HG03025 (cell line): ENCODE measurements at regions not wholly inside any gene's neighbourhood (a gene's known extent, or its start where the extent isn't known, plus 50 kb on each side); places are given as distances from the start of the nearest gene placed in this dataset.

Experiments
- ATAC-seq: cut with Tn5 transposase; IDR thresholded peaks from one replicate; pipeline ENCODE4 v1.9.1; 2021; ENCODE audit warnings: mild to moderate bottlenecking, moderate library complexity; ENCODE audit not compliant: unreplicated experiment, low FRiP score

DNA sequence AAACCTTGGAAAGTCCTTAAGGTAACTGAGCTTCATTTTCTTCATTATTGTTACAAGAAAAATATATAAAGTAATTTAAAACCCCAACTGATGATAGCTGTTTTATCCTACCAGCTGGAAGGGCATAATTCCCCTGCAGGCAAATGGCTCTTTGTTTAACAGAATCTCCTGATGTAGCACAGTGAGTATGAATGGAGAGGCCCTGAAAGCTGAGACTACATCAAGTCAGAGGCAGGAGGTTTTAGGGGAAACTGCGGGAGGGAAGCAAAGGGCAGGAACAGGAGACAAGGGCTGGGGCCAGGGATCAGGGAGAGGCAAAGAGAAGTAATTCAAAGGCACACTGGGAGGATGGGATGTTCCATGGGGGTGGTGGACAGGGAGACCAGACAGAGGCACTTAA, 119.0 kb upstream of the LRFN2 start:
- ATAC-seq, result no peak

DNA sequence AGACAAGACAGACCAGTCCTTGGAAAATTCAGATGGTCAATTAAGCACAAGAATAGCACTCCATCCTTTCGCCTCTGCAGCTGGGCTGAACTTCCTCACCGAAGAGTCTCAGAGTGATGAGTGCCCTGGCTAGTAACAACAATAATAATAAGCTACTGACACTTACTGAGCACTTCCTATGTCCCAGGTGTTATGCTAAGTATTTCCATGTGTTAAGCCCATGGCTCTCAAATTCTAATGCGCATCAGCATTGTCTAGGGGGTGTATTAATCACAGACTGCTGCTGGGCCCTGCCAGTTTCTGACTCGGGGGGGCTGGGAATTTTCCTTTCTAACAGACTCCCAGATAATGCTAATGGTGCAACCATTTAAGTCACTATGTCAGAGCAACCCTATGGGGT, 118.2 kb upstream of the LRFN2 start:
- no peak for ATAC-seq

DNA sequence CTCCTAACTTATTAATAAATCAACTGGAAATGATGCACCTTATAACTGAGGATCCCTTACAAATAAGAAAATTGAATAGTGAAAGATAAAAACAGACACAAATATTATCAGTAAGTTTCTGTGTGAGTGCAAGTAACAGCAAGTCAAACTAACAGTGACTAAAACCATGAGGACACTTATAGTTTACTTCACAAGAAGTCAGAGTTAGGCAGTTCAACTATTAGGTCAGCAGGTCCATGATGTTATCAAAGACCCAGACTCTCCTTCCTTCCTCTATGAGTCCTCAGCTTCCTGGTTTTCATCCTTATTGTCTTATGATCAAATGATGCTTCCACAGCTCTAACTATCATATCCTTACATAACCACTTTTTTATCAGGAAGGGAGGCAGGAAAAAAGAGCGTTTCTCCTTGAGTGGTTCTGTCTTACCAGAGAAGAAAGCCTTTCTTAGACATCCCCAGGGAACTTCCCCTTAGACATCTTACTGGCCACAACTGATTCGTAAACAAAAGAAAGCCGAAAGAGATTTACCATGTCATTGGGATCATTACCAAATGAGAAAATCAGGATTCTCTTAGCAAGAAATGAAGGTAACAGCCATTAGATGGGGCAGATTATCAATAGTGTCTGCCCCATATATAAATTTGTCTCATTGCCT, 114.3 kb upstream of the LRFN2 start:
- ATAC-seq, result no peak

- ATAC-seq, result no peak
Observed at GRCh38 chr6:40700006-40700580, 112.9 kb upstream of the LRFN2 start.

DNA sequence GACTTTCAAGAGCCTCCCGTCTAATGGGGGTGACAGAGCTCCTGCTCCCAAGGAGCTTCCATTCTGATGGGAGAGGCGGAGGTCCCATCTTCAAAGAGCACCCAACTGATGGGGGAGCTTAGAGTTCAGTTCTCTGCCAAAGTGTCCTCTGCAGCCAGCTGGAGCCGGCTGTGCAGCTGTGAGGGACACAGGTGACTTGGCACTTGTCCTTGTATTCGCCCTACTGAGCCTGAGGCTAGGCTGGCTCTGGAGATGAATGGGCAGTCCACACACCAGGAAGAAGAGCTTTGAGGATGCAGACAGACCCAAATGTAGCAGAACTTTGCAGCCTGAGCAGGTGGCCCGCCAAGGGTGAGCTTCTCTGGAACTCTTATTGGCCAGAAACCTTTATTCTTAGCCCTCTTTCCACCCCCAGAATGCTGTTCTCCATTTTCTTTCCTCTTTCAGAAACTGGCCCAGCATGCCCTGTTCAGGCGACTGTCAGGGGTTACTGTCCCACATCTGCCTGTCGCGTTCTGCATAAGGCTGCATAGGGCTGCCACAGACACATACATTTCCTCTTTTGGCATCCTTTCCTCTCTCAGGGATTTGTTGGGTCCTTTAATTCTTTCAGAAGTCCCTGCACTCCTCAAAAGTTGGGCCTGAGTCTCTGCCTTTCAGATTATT, 108.7 kb upstream of the LRFN2 start:
- ATAC-seq, result no peak

DNA sequence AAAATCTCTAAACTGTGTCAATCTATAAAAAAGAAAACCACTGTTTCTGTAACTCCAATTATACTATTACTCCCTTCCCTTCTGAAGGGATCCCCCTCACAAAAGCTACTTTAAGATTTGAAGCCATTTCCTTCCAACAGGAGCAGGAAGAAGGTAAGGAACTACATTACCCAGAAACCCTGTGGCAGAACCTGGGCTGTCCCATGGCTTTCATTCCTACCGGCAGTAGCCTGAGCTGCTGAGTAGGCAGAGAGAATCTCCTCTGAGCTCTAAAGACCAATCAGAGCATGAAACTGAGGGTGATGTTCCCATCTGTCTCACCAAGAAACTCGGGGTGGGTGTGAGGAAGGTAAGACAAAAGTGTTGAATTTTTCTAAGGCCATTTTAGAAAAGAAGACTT, 108.0 kb upstream of the LRFN2 start:
- no peak for ATAC-seq

GRCh38 chr6:40693768-40694167, 106.6 kb upstream of the LRFN2 start:
- ATAC-seq, result no peak

DNA sequence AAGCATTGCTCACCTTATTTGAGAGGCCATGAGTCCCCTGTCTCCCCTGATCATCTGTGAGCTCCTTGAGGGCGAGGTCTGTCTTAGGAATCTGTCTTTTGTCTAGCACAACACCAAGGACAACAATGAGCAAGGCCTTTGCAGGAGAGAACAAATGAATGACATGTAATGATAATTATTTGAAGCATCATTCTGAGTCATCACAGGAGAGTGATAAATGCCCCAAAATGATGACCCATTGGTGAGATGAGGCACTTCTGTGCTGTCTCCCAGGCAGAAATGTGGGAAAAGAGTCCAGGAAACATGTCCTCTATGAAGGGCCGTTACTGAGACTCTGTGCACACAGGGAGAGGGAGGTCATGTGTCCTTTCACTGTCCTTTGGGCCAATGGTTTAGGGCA, 105.2 kb upstream of the LRFN2 start:
- no peak for ATAC-seq

GRCh38 chr6:40689185-40689584, 102.0 kb upstream of the LRFN2 start:
- ATAC-seq, result no peak

GRCh38 chr6:40688214-40688761, 101.1 kb upstream of the LRFN2 start:
- ATAC-seq, result no peak

DNA sequence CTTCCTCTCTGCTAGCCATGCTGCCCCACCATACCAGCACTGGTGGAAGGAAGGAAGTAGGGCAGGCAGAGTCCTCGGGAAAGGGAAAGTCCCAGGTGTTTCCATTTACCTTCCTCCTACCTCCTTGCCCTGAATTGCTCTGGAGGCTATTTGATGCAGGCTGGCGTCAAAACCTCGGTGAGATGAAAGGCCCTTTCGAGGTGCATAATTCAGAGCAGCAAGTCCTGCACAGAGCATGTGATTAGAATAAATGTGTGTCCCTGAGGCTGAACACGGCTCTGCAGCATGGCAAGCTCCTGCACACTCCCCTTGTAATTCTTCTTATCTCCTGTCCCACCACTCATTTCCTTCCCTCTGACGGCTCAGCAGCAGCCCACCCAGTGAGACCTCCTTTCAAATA, 98.7 kb upstream of the LRFN2 start:
- no peak for ATAC-seq

DNA sequence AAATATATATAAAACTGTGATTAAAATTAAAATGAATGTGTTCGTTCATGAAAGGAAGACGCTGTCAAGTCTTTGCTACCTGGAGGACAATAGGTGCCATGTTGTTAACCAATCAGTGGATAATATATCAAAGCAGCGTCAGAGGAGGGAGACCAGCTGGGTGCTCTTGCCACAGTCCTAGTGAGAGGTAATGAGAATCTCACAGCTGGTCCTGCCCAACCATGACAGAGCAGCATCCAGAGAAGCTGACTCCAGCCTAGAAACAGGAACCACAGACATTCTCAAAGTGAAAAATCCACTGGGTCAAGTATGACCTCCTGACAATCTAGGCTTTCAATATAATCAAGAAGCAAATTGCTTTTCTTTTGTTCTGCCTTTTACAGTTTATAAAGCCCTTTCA, 94.5 kb upstream of the LRFN2 start:
- ATAC-seq, result no peak

DNA sequence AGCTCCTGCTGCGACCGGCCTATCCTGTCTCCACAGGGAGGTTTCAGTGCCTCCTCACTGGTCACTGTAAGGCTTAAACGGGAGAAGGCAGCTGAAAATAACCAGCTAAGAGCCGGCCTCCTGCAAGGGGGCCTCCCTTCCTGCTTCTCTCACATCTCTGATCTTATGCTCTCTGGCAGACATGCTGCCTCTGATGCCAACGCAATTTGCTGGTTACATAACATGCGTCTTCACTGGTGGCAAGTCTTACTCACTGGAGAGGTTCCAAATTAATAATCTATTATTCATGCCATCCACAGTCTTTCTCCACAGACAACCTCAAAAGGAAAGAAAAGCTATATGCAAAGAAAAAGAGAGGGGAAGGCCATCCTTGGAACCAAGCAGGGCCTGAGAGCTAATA, 91.8 kb upstream of the LRFN2 start:
- ATAC-seq, result no peak

GRCh38 chr6:40674170-40674569, 87.0 kb upstream of the LRFN2 start:
- ATAC-seq, result no peak

DNA sequence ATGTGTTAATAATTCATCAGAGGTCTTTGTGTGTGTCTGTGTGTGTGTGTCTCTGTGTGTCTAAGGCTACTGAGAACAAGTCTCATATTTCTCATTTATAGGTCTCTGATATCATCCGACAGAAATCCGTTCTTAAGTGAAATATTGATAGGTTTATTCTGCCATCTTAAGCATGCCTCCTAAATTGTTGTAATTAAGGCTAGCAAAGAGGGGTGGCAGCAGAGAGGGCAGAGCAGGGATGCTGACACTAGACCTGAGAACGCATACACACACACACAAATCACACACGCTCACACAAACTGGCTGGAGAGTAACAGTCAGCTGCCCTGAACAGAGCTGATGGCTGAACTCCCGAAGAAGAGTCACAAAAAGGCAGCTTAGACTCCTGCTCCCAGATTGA, 84.9 kb upstream of the LRFN2 start:
- ATAC-seq, result no peak

- ATAC-seq, result no peak
Observed at GRCh38 chr6:40671694-40672050, 84.5 kb upstream of the LRFN2 start.

- no peak for ATAC-seq
Observed at GRCh38 chr6:40671001-40671693, 84.0 kb upstream of the LRFN2 start.

DNA sequence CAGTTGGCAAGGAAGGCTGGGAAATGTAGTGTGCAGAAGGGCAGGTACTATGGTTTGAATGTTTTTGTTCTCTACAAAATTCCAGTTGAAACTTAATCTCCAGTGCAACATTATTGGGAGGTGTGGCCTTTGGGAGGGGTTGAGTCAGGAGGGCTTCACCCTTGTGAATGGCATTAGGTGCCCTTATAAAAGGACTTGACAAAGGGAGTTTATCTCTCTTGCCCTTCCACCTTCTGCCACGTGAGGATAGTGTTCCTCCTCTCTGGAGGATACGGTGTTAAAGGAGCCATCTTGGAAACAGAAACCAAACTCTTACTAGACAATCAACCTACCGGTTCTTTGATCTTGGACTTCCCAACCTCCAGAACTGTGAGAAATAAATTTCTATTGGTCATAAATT, 82.2 kb upstream of the LRFN2 start:
- ATAC-seq, result no peak

DNA sequence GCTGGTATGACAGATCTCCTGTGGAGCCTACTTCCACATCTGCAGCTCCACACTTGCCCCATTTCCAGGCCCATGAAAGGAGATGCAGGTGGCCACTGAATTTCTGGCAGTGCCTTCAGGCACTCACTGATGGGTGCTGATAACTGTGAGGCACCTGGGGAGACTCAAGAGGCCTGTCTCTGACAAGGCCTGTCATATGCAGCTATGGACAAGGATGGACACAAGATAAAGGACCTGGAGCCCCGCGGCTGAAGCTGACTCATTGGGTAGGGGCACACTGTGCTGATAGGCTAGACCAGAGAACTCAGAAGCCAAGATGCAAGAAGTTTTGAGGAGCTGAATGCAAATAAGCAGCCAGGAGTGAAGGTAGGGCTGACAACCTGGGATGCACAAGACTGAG, 81.0 kb upstream of the LRFN2 start:
- no peak for ATAC-seq

GRCh38 chr6:40666530-40666929, 79.4 kb upstream of the LRFN2 start:
- ATAC-seq, result no peak

DNA sequence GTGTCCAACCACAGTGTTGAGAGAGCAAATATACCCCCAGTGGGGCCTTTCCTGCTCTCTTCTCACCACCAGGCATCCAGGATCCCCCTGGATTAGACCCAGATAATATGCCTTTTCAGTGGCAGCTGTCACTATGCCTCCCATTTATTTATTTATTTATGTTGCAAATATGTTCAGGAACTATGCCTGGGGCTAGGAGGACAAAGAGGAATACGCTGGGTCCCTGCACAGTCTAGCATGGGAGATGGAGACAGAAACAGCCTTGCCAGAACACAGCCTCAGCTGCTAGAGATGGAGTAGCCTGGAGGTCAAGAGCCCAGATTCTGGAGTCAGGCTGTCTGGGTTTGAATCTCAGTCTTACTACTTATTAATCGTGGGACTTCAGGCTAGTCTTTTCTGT, 74.6 kb upstream of the LRFN2 start:
- no peak for ATAC-seq
